ENCODE measurements at regions not wholly inside any gene's neighbourhood (a gene's known extent, or its start where the extent isn't known, plus 50 kb on each side); places are given as distances from the start of the nearest gene placed in this dataset.

- TF ChIP-seq POLR2AphosphoS5 (IDR thresholded peaks at IDR 0.05; ENCODE audit: low read depth, low read length) (no peak), CTCF (IDR thresholded peaks at IDR 0.05; ENCODE audit: control extremely low read depth in 1 of 3, insufficient read depth in 1 of 3, low read depth in 1 of 3, low read length in 3 of 3) (no peak), EZH2 (IDR thresholded peaks at IDR 0.05; ENCODE audit: low read depth, low read length, severe bottlenecking) (no peak), HDAC2 (IDR thresholded peaks at IDR 0.05; ENCODE audit: borderline replicate concordance in 1 of 2, low read depth in 2 of 2, low read length in 2 of 2) (no peak), SIX5 (IDR thresholded peaks at IDR 0.05; ENCODE audit: low read depth, low read length) (no peak), SAP30 (IDR thresholded peaks at IDR 0.05; ENCODE audit: insufficient read depth, insufficient replicate concordance, low read length) (no peak), GABPA (IDR thresholded peaks at IDR 0.05; ENCODE audit: borderline replicate concordance, insufficient read depth, low read length) (no peak), USF2 (IDR thresholded peaks at IDR 0.05; ENCODE audit: low read length) (no peak), POLR2A (IDR thresholded peaks at IDR 0.05; ENCODE audit: control extremely low read depth in 1 of 2, low read depth in 2 of 2, low read length in 2 of 2) (no peak), CHD2 (IDR thresholded peaks at IDR 0.05; ENCODE audit: low read length) (no peak), YY1 (IDR thresholded peaks at IDR 0.05; ENCODE audit: low read depth, low read length) (no peak), KDM4A (IDR thresholded peaks at IDR 0.05; ENCODE audit: low read depth, low read length, severe bottlenecking) (no peak), SP2 (IDR thresholded peaks at IDR 0.05; ENCODE audit: low read length) (no peak)
Observed at GRCh38 chr12:25307818-25308217, 57.1 kb upstream of the KRAS start.

All from H1 (cell line).